Neural cell (in vitro differentiated cells): ENCODE measurements at regions not wholly inside any gene's neighbourhood (a gene's known extent, or its start where the extent isn't known, plus 50 kb on each side); places are given as distances from the start of the nearest gene placed in this dataset.

Experiments
- H2AFZ ChIP-seq: fragments of 200-600, 300-800 bp; sonication (generic), shearing (Covaris generic); 2 replicates; pipeline ENCODE4 v1.6.0; 2014; ENCODE audit warnings: low read depth, mild to moderate bottlenecking, antibody characterized with exemption, low read length, moderate library complexity
- H3F3A ChIP-seq: fragments of 200-600 bp; shearing (Covaris generic); 2 replicates; pipeline ENCODE4 v1.6.1; 2016; ENCODE audit warnings: mild to moderate bottlenecking, moderate library complexity, mixed read lengths, antibody characterized with exemption, low read length; ENCODE audit not compliant: insufficient read depth, poor library complexity, severe bottlenecking
- H3K27ac ChIP-seq: fragments of 200-600, 300-800 bp; sonication (generic), shearing (Covaris generic); 2 replicates; pipeline ENCODE4 v1.5.1; 2014; ENCODE audit warnings: mild to moderate bottlenecking, low read length, moderate library complexity
- H3K27me3 ChIP-seq: fragments of 300-800, 200-600 bp; sonication (generic), shearing (Covaris generic); 2 replicates; pipeline ENCODE4 v1.6.0; 2014; ENCODE audit warnings: mild to moderate bottlenecking, low read depth, low read length, moderate library complexity; ENCODE audit not compliant: insufficient read depth
- H3K36me3 ChIP-seq: fragments of 300-800, 200-600 bp; sonication (generic), shearing (Covaris generic); 2 replicates; pipeline ENCODE4 v1.5.1; 2014; ENCODE audit warnings: mild to moderate bottlenecking, antibody characterized with exemption, low read length, moderate library complexity; ENCODE audit not compliant: insufficient read depth
- H3K4me2 ChIP-seq: fragments of 300-800, 200-600 bp; sonication (generic), shearing (Covaris generic); 2 replicates; pipeline ENCODE4 v1.6.0; 2014; ENCODE audit warnings: mild to moderate bottlenecking, low read length
- H3K4me3 ChIP-seq: fragments of 300-800, 200-600 bp; sonication (generic), shearing (Covaris generic); 2 replicates; pipeline ENCODE4 v1.5.1; 2014; ENCODE audit warnings: mild to moderate bottlenecking, low read length, moderate library complexity
- H3K79me2 ChIP-seq: fragments of 200-600 bp; shearing (Covaris generic); replicated peaks from 2 replicates; pipeline ENCODE4 v1.6.0; 2014; ENCODE audit warnings: mild to moderate bottlenecking, low read length, moderate library complexity; ENCODE audit not compliant: insufficient read depth
- H3K9ac ChIP-seq: fragments of 300-800, 200-600 bp; sonication (generic), shearing (Covaris generic); 2 replicates; pipeline ENCODE4 v1.6.1; 2016; ENCODE audit warnings: mild to moderate bottlenecking, low read length, mixed read lengths
- H3K9me2 ChIP-seq: fragments of 200-600 bp; shearing (Covaris generic); 2 replicates; pipeline ENCODE4 v1.6.1; 2016; ENCODE audit warnings: mild to moderate bottlenecking, low read length, mixed read lengths; ENCODE audit not compliant: insufficient read depth
- H3K9me3 ChIP-seq: fragments of 200-600, 300-800 bp; sonication (generic), shearing (Covaris generic); 2 replicates; pipeline ENCODE4 v1.6.1; 2016; ENCODE audit warnings: mild to moderate bottlenecking, mixed run types, low read length, moderate library complexity, mixed read lengths
- H4K20me1 ChIP-seq: fragments of 200-600 bp; shearing (Covaris generic); 2 replicates; pipeline ENCODE4 v1.6.1; 2016; ENCODE audit warnings: mild to moderate bottlenecking, mixed run types; ENCODE audit not compliant: insufficient read depth
- EP300 ChIP-seq: fragments of 450-650 bp; conservative IDR thresholded peaks from 2 replicates; pipeline ENCODE4 v1.6.1; 2014; ENCODE audit warnings: antibody characterized with exemption, mild to moderate bottlenecking, moderate library complexity; ENCODE audit not compliant: poor library complexity, severe bottlenecking
- EZH2 ChIP-seq: fragments of 200-600, 300-800 bp; shearing (Covaris generic), sonication (generic); IDR thresholded peaks from 2 replicates; pipeline ENCODE4 v1.6.1; 2014; ENCODE audit warnings: antibody characterized with exemption, low read length, borderline replicate concordance, mild to moderate bottlenecking; ENCODE audit not compliant: insufficient read depth, poor library complexity, severe bottlenecking
- MXI1 ChIP-seq: fragments of 450-650 bp; conservative IDR thresholded peaks from 2 replicates; pipeline ENCODE4 v1.6.1; 2014; ENCODE audit warnings: antibody characterized with exemption, mild to moderate bottlenecking; ENCODE audit not compliant: poor library complexity, severe bottlenecking
- POLR2AphosphoS5 ChIP-seq: IDR thresholded peaks from 2 replicates; pipeline ENCODE4 v1.6.1; 2012
- RAD21 ChIP-seq: fragments of 450-650 bp; conservative IDR thresholded peaks from 2 replicates; pipeline ENCODE4 v1.6.1; 2014; ENCODE audit warnings: antibody characterized with exemption, mild to moderate bottlenecking, moderate library complexity
- REST ChIP-seq: IDR thresholded peaks from 2 replicates; pipeline ENCODE4 v1.6.1; 2012; ENCODE audit warnings: borderline replicate concordance
- SMC3 ChIP-seq: fragments of 450-650 bp; conservative IDR thresholded peaks from 2 replicates; pipeline ENCODE4 v1.6.1; 2014; ENCODE audit warnings: antibody characterized with exemption, mild to moderate bottlenecking, moderate library complexity; ENCODE audit not compliant: poor library complexity
- TAF1 ChIP-seq: IDR thresholded peaks from 2 replicates; pipeline ENCODE4 v1.6.1; 2012; ENCODE audit warnings: low read depth
- TF ChIP-seq, protein P1 (sequence below): fragments of 450-650 bp; IDR thresholded peaks from 2 replicates; pipeline ENCODE4 v1.5.1; 2014; ENCODE audit warnings: antibody characterized with exemption, mild to moderate bottlenecking, moderate library complexity; ENCODE audit not compliant: poor library complexity, severe bottlenecking

DNA sequence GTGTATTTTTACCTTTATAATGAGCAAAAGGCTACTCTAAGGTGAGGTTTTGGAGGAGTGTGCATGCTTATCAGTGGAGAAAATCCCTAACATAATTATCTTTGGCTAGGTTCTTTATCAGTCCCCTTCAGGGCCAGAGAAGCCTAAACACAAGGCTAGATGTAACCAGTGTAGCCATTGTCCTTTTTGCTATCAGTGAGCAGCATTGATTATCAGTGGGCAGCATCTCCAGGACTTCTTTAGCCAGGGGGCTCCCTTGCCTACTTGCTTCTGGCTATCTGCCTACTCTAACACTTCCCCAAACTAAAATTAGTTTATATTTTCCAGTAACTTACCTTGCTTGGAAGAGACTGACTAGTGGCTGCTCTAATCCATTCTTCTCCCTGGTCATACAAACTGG is 595.6 kb downstream of the TRAM1L1 start:
- Histone ChIP-seq H3K36me3 (no peaks in the 10 kb centered on the region), H4K20me1 (no peaks in the 10 kb centered on the region), H3K9ac (no peak overlapping the region), H3K27me3 (no peaks in the 10 kb centered on the region), H3K9me2 (no peaks in the 10 kb centered on the region), H3K79me2 (no peaks in the 10 kb centered on the region), H3K4me3 (no peak overlapping the region), H3K9me3 (no peaks in the 10 kb centered on the region), H3K27ac (no peak overlapping the region), H3F3A (no peaks in the 10 kb centered on the region), H2AFZ (no peak overlapping the region), H3K4me2 (no peak overlapping the region)
- no peak for TF ChIP-seq SMC3
- no peak for TF ChIP-seq REST
- TF ChIP-seq RAD21: no peak
- no peak for TF ChIP-seq TAF1
- TF ChIP-seq, protein P1, sequence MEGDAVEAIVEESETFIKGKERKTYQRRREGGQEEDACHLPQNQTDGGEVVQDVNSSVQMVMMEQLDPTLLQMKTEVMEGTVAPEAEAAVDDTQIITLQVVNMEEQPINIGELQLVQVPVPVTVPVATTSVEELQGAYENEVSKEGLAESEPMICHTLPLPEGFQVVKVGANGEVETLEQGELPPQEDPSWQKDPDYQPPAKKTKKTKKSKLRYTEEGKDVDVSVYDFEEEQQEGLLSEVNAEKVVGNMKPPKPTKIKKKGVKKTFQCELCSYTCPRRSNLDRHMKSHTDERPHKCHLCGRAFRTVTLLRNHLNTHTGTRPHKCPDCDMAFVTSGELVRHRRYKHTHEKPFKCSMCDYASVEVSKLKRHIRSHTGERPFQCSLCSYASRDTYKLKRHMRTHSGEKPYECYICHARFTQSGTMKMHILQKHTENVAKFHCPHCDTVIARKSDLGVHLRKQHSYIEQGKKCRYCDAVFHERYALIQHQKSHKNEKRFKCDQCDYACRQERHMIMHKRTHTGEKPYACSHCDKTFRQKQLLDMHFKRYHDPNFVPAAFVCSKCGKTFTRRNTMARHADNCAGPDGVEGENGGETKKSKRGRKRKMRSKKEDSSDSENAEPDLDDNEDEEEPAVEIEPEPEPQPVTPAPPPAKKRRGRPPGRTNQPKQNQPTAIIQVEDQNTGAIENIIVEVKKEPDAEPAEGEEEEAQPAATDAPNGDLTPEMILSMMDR: no peak
- no peak for TF ChIP-seq POLR2AphosphoS5
- no peak for TF ChIP-seq EZH2
- TF ChIP-seq EP300: no peak
- TF ChIP-seq MXI1: no peak

DNA sequence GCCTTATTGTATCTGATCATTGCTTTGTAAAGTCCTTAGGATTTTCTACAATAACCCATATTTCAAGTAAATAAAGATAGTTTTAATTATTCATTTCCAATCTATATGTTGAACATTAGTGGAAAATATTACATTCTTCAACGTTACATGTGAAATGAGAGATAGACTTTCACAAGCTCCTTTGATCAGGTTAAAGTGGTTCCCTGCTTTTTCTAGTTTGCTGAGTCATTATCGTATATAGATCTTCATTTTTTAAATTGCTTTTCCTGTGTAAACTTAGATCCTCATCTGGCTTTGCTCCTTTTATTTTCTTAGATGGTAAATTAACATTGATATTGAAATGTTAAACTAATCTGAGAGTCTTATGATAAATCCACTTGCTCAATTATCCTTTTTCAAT is 599.0 kb downstream of the TRAM1L1 start:
- TF ChIP-seq EZH2 (no peak), MXI1 (no peak), EP300 (no peak), RAD21 (no peak), REST (no peak), TAF1 (no peak), POLR2AphosphoS5 (no peak), SMC3 (no peak)
- TF ChIP-seq, protein P1: no peak
- no peak overlapping the region for H3K4me2 ChIP-seq

More for the DNA sequence above, 599.0 kb downstream of the TRAM1L1 start:
- no peak overlapping the region for H2AFZ ChIP-seq
- H3F3A ChIP-seq: no peaks in the 10 kb centered on the region
- no peak overlapping the region for H3K4me3 ChIP-seq
- H3K9me2 ChIP-seq: no peaks in the 10 kb centered on the region
- no peak overlapping the region for H3K27ac ChIP-seq
- H3K27me3 ChIP-seq: no peaks in the 10 kb centered on the region
- no peaks in the 10 kb centered on the region for H4K20me1 ChIP-seq
- H3K9ac ChIP-seq: no peak overlapping the region
- H3K9me3 ChIP-seq: peaks cover 3% of the 10 kb centered on the region
- H3K36me3 ChIP-seq: no peaks in the 10 kb centered on the region
- H3K79me2 ChIP-seq: no peaks in the 10 kb centered on the region
